GM20000 (cell line): ENCODE measurements at regions not wholly inside any gene's neighbourhood (a gene's known extent, or its start where the extent isn't known, plus 50 kb on each side); places are given as distances from the start of the nearest gene placed in this dataset.

ENCODE experiments used
- DNase-seq: peaks from one replicate; pipeline ENCODE4 v3.0.0; 2012; ENCODE audit warnings: low spot score
- TF ChIP-seq, protein P1 (sequence below): IDR thresholded peaks from 2 replicates; pipeline ENCODE4 v1.5.1; 2012; ENCODE audit warnings: mild to moderate bottlenecking, control low read depth; ENCODE audit errors: extremely low read depth, missing control alignments

DNA sequence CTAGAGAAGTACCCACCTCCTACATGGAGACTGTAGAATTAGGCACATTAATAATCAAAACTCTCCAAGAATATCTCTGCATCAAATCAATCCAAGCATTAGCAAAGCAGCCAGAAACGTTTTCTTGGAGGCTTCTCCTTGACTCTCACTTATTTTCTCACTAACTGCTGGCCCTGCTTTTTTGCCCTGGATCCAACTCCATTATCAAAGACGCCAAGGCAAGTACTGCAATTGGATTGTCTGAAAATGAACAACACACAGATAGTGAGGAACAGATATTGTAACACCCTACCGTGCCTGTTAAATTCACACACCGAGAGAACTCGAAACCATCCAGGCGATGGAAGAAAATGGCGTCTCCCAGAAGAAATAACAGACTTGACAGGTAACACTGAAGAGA is 256.2 kb upstream of the MDFIC2 start:
- TF ChIP-seq, protein P1, sequence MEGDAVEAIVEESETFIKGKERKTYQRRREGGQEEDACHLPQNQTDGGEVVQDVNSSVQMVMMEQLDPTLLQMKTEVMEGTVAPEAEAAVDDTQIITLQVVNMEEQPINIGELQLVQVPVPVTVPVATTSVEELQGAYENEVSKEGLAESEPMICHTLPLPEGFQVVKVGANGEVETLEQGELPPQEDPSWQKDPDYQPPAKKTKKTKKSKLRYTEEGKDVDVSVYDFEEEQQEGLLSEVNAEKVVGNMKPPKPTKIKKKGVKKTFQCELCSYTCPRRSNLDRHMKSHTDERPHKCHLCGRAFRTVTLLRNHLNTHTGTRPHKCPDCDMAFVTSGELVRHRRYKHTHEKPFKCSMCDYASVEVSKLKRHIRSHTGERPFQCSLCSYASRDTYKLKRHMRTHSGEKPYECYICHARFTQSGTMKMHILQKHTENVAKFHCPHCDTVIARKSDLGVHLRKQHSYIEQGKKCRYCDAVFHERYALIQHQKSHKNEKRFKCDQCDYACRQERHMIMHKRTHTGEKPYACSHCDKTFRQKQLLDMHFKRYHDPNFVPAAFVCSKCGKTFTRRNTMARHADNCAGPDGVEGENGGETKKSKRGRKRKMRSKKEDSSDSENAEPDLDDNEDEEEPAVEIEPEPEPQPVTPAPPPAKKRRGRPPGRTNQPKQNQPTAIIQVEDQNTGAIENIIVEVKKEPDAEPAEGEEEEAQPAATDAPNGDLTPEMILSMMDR, result no peak
- no peak for DNase-seq

DNA sequence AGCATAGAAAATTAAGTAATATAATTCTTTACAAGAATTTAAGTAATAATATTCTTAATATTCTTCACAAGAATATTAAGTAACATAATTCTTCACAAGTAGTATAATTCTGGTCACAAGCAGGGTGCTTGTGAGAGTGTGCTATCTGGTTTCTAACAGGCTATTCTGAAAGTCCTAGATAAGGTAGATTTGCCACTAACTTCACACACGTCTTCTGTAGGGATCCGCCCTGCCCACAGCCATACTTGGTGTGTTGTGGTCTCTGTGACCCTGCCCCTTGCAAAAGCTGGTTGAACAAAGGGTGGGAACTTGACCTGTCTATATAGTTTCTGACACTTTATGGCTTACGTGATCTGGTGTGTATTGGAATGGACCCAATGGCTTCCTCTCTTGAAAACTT is 253.4 kb upstream of the MDFIC2 start:
- TF ChIP-seq, protein P1, result no peak
- no peak for DNase-seq

DNA sequence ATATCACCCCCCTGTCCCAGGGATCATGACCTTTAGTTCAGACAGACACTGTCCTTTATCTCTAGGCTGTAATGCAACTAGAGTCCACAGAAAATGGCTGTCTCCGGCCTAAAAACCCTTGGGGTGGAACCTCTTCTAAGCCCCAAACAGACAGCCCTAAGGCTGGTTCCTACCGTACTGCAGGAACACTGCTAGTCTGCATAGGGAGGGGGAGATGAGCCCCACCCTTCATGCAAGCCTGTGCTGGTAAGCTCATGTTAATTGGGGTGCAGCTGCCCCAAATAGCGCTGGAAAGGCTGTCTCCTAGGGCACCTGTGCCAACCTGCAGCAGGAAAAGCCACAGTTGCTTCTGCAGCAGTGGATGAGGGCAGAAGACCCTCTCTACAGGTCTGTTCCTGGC is 252.1 kb upstream of the MDFIC2 start:
- DNase-seq, result no peak
- TF ChIP-seq, protein P1, result no peak

GRCh38 chr3:70561796-70562195 is 249.4 kb upstream of the MDFIC2 start:
- TF ChIP-seq, protein P1, result no peak
- DNase-seq, result no peak

DNA sequence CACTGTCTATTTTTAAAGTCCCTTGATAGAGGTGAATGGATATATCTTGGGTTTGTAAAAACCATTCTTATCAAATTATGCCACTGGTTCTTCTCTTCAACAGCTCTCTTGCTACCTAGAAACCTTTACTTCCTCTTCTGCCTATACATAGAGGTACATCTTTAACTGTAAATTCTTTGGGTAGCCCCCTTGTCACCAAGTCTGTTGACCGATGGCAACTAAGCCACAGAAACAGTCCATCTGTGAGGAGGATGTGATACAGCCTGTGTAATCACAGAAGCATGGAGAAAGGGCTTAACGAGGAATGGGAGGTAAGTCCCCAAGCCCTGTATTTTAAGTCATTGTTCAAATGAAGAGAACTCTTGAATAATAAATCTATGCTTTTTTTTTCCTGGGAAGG is 246.5 kb upstream of the MDFIC2 start:
- DNase-seq, result no peak
- TF ChIP-seq, protein P1, result no peak

- TF ChIP-seq, protein P1, result no peak
- DNase-seq, result no peak
These were observed 245.5 kb upstream of the MDFIC2 start for GRCh38 chr3:70557976-70558375.

GRCh38 chr3:70556056-70556455 is 243.6 kb upstream of the MDFIC2 start:
- TF ChIP-seq, protein P1, result no peak

GRCh38 chr3:70554170-70554569 is 241.7 kb upstream of the MDFIC2 start:
- no peak for DNase-seq
- TF ChIP-seq, protein P1, result no peak

More at GRCh38 chr3:70556056-70556455, 243.6 kb upstream of the MDFIC2 start:
- no peak for DNase-seq
